PC-3 (cell line): ENCODE measurements at regions not wholly inside any gene's neighbourhood (a gene's known extent, or its start where the extent isn't known, plus 50 kb on each side); places are given as distances from the start of the nearest gene placed in this dataset.

Experiments used
- CTCF ChIP-seq: fragments of 300-600 bp; sonication (generic); conservative IDR thresholded peaks from 2 replicates; pipeline ENCODE4 v1.5.1; 2017; ENCODE audit warnings: antibody characterized with exemption, low read depth, mild to moderate bottlenecking, low read length
- EZH2 ChIP-seq: fragments of 300-600 bp; sonication (generic); IDR thresholded peaks from one replicate; pipeline ENCODE4 v1.6.1; 2017; ENCODE audit warnings: antibody characterized with exemption, mild to moderate bottlenecking, low read length; ENCODE audit not compliant: unreplicated experiment

GRCh38 chr4:62399242-62399641, 1199.1 kb downstream of the ADGRL3 start:
- TF ChIP-seq CTCF = no peak
- no peak for TF ChIP-seq EZH2
